ENCODE measurements at regions not wholly inside any gene's neighbourhood (a gene's known extent, or its start where the extent isn't known, plus 50 kb on each side); places are given as distances from the start of the nearest gene placed in this dataset.

- Histone ChIP-seq H3K9me3 (ENCODE audit: control insufficient read depth, insufficient read depth, low read depth, low read length) (no peaks in the 10 kb centered on the region), H3K36me3 (ENCODE audit: control insufficient read depth in 2 of 2, insufficient read depth in 1 of 2, low read length in 2 of 2) (no peaks in the 10 kb centered on the region), H3K4me3 (ENCODE audit: low read depth, low read length) (no peak overlapping the region), H3K4me1 (ENCODE audit: control insufficient read depth, insufficient read depth, low read length) (no peaks in the 10 kb centered on the region), H3K27ac (ENCODE audit: extremely low read depth, low read depth, low read length) (no peak overlapping the region)
- ChIA-PET CTCF (no interaction called here), POLR2A (no interaction called here)
- TF ChIP-seq GLIS1 (tag by site-specific recombination; IDR thresholded peaks at IDR 0.05) (no peak), ZNF24 (tag by site-specific recombination; IDR thresholded peaks at IDR 0.05) (no peak), ZNF529 (tag by site-specific recombination; IDR thresholded peaks at IDR 0.05; ENCODE audit: insufficient replicate concordance) (no peak), ZFHX2 (tag by site-specific recombination; conservative IDR thresholded peaks at IDR 0.05) (no peak), AEBP2 (tag by site-specific recombination; IDR thresholded peaks at IDR 0.05; ENCODE audit: borderline replicate concordance) (no peak), ZNF223 (tag by site-specific recombination; IDR thresholded peaks at IDR 0.05) (no peak), TRIM28 (IDR thresholded peaks at IDR 0.05; ENCODE audit: borderline replicate concordance, low read length) (no peak), BCL11A (tag by site-specific recombination; IDR thresholded peaks at IDR 0.05; ENCODE audit: low read depth) (no peak), ZNF10 (tag by site-specific recombination; IDR thresholded peaks at IDR 0.05) (no peak), ZBTB49 (tag by site-specific recombination; IDR thresholded peaks at IDR 0.05; ENCODE audit: low read depth) (no peak), HOXA7 (CRISPR knock-in tag; IDR thresholded peaks at IDR 0.05; ENCODE audit: borderline replicate concordance) (no peak), MEIS1 (CRISPR knock-in tag; IDR thresholded peaks at IDR 0.05; ENCODE audit: borderline replicate concordance) (no peak), REPIN1 (tag by site-specific recombination; IDR thresholded peaks at IDR 0.05; ENCODE audit: low read depth) (no peak), ZNF704 (tag by site-specific recombination; IDR thresholded peaks at IDR 0.05) (no peak), ZNF324 (tag by site-specific recombination; IDR thresholded peaks at IDR 0.05) (no peak), ZNF514 (tag by site-specific recombination; IDR thresholded peaks at IDR 0.05) (no peak)
Observed at GRCh38 chr15:31266712-31267111, 59.9 kb upstream of the KLF13 start.

GRCh38 chr15:31267161-31268107 is 59.2 kb upstream of the KLF13 start:
- POLR2A ChIA-PET = no interaction called here
- H3K4me1 ChIP-seq (ENCODE audit: control insufficient read depth, insufficient read depth, low read length) = no peaks in the 10 kb centered on the region
- TF ChIP-seq ZNF423 (tag by site-specific recombination; IDR thresholded peaks at IDR 0.05) (no peak), ZSCAN4 (tag by site-specific recombination; IDR thresholded peaks at IDR 0.05) (peak; percentile 82), ZNF19 (tag by site-specific recombination; IDR thresholded peaks at IDR 0.05; ENCODE audit: low read depth) (no peak)
- CTCF ChIA-PET = no interaction called here
- no peaks in the 10 kb centered on the region for H3K36me3 ChIP-seq (ENCODE audit: control insufficient read depth in 2 of 2, insufficient read depth in 1 of 2, low read length in 2 of 2)
- no peak overlapping the region for H3K4me3 ChIP-seq (ENCODE audit: low read depth, low read length)
- no peak overlapping the region for H3K27ac ChIP-seq (ENCODE audit: extremely low read depth, low read depth, low read length)
- no peaks in the 10 kb centered on the region for H3K9me3 ChIP-seq (ENCODE audit: control insufficient read depth, insufficient read depth, low read depth, low read length)
